HG02943 (cell line): ENCODE measurements at regions not wholly inside any gene's neighbourhood (a gene's known extent, or its start where the extent isn't known, plus 50 kb on each side); places are given as distances from the start of the nearest gene placed in this dataset.
"Not testable (repeated sequence)": the region's sequence is repeated elsewhere in the genome, so short reads cannot be mapped to it uniquely, and the experiment has no call there.

Source experiments
- ATAC-seq: cut with Tn5 transposase; IDR thresholded peaks from one replicate; pipeline ENCODE4 v1.9.1; 2021; ENCODE audit warnings: mild to moderate bottlenecking, low read depth, moderate library complexity; ENCODE audit not compliant: unreplicated experiment

GRCh38 chr18:24613896-24614640 is 153.6 kb downstream of the HRH4 start:
- ATAC-seq: no peak

DNA sequence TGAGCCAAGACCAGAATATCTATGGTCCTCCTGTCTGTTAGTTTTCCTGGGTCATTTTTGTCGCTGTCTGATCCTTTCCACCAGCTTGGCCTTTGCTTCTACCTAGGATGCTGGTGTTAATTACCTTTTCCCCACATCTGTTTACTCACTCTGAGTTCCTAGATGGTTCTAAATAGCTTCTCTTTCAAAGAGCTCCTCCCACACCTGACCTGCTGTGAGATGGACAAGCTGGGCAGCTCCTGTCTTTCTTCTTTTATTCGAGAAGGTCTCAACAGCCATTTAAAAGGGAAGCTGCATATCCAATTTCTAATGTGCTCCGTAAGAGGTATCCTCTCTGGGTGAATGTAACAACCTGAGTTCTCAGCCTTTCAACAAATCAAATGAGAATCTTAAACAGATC is 156.2 kb downstream of the HRH4 start:
- no peak for ATAC-seq

DNA sequence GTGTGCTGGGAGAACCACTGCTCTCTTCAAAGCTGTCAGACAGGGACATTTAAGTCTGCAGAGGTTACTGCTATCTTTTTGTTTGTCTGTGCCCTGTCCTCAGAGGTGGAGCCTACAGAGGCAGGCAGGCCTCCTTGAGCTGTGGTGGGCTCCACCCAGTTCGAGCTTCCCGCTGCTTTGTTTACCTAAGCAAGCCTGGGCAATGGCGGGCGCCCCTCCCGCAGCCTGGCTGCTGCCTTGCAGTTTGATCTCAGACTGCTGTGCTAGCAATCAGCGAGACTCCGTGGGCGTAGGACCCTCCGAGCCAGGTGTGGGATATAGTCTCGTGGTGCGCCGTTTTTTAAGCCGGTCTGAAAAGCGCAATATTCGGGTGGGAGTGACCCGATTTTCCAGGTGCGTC is 164.0 kb downstream of the HRH4 start:
- not testable (repeated sequence) for ATAC-seq

DNA sequence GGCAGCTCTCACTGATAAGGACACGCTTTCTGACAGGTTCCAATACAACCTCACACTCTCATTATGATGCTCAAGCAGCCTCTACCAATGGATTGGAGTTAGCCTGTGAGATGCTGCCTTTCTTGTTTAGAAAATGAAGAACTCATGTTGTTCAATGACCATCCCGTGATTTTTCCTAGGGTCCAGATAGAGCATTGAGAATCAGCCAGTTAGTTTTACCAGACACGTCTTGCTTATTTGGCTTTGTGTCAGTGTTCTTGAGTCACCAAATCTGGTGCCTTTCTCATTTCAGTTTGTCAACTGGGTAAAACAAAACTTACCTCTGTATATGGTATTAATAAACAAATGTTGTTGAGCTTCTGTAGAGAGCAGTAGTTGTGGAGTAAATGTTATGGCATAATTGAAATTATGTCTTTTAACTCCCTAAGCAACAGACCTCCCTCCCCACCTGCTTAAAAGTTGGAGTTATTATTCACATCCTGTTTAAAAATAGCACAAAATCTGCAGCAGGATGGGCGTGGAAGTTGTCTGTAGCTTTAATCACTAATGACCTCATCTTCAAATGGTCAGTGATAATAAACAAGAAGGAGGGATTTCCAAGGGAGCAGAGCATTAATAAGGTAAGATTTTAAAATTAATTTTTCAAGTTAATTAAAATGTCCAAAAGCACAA is 167.3 kb downstream of the HRH4 start:
- no peak for ATAC-seq

GRCh38 chr18:24628326-24628725 is 167.9 kb downstream of the HRH4 start:
- ATAC-seq: no peak

DNA sequence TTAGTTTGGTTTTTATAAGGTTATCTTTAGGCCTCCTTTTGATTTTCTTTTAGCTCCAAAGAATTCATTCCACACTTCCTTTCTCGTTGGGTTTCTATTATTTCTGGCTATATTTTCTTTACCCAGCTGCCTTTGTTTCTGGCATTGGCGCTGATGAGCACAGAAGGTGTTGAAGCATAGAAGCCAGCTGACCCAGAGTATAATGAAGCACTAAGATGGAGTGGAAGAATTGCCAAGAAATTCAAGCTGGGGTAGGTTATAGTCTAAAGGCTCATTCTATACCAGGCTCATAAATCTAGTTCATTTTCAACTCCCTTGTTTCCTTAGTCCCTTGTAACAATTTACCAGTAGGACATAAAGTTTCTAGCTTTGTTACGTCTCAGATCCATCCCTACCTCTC is 169.5 kb downstream of the HRH4 start:
- no peak for ATAC-seq

DNA sequence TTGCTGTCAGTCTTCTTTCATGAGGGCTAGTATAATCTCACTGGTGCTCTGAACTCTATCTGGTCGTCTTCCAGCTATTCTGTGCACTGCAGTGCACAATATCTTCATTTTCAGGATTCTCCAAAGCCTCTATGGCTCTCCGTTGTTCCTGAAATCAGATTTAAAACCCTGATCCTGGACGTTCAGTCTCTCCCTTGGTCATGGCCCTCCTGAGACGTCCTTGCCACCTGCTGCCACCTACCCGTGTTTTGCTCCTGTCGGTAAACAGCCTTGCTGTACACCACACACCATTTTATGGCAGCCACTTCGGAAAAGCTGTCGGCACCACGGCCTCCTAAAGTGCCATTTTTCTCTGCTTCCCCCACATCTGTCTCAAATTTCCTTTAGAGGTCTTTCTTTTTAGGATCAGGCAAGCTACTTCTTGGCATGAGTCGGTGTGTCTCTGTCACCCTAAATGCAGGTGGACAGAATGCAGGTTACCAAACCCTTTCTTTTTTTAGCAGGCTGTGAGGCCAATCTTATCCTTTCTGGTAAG is 170.0 kb downstream of the HRH4 start:
- no peak for ATAC-seq

DNA sequence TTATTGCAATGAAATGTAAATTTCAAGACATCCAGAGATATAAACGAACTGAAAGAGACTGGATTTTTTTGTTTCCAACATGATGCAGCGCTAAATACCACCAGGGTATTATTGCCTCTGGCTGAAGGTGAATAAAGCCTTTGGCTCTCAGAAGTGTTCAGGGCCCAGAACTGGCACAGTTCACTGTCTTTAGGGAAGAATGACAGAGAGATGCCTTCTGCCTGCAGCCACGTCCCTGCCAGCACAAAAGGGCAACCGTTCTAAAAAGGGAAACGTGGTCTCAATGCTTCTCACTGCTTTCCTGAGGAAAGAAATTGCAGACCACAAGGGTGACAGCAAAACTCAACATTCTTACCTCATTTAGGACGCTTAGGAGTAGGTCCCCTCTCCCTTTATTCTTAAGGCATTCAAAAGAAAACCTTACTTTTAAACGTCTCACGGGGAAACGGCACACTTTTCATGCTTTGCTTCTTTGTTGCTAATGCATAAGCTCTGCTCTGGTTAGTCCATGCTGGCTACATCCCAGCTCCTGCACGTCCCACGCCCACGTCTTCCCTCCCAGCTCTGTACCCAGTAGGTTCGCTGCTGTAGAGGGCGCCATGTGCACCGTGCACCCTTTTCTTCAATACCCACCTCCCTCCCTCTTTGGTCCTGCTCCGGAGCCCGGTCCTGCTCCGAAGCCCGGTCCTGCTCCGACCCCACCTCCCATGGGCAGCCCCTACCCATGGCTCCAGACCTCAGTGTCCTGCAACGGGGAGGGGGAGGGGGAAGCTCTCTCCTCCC is 171.0 kb downstream of the HRH4 start:
- ATAC-seq: no peak

DNA sequence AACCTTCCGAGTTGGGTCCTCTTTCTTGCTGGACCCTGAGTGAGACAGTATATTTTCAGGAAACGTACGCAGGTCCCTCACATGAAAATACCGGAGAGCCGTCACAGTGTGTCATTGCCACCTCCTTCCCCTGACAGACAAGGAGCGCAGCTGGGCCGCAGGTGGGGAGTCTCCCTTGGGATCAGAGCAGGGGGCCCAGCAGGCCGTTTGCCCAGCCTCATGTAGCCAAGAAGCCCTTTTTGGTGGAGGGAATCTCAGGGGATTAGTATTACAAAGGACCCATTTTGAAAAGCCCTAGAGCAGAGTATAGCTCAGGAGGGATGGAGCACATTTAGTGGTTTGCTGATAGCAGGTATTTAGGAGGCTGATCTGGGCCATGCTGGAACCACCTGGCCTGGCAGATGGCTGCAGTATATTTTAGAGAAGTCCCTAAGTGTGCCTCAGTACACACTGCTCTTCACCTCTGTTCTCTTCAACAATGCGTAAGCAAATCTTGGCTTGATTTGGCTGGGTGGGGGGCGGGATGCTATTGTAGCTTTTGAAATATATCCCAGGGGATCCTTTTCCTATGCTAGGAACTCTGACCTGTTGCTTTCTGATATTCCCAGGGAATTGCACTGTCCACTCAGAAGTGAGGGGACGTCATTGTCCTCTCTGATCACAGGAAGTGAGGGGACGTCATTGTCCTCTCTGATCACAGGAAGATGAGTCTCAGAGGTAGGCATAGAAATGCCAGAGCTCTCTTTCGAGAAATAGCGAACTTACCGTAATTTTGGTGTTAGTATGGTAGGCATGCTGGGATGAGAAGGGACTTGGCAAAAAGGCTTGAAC is 171.9 kb downstream of the HRH4 start:
- ATAC-seq: no peak

DNA sequence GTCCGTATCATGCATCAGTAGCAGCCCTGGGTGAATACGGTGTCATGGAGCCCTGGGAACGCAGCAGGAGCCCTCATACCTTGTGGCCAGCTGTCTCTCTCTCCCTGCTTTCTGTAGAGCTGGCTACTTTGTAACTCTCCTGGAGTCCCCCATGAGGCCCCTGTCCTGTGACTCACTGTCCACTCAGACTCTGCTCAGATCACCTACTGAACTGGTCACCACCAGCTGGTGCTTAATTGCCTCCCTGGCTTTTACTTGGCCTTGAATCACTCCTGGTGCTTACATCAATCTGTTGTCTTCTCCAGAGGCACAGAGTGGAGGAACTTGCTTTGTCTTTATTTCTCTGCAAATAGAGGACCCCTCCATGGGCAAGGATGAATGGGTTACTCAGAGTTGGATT is 172.7 kb downstream of the HRH4 start:
- ATAC-seq: no peak

GRCh38 chr18:24649571-24649970 is 189.1 kb downstream of the HRH4 start:
- no peak for ATAC-seq

GRCh38 chr18:24651434-24651833 is 191.0 kb downstream of the HRH4 start:
- ATAC-seq: no peak

GRCh38 chr18:24656050-24656449 is 195.6 kb downstream of the HRH4 start:
- no peak for ATAC-seq

DNA sequence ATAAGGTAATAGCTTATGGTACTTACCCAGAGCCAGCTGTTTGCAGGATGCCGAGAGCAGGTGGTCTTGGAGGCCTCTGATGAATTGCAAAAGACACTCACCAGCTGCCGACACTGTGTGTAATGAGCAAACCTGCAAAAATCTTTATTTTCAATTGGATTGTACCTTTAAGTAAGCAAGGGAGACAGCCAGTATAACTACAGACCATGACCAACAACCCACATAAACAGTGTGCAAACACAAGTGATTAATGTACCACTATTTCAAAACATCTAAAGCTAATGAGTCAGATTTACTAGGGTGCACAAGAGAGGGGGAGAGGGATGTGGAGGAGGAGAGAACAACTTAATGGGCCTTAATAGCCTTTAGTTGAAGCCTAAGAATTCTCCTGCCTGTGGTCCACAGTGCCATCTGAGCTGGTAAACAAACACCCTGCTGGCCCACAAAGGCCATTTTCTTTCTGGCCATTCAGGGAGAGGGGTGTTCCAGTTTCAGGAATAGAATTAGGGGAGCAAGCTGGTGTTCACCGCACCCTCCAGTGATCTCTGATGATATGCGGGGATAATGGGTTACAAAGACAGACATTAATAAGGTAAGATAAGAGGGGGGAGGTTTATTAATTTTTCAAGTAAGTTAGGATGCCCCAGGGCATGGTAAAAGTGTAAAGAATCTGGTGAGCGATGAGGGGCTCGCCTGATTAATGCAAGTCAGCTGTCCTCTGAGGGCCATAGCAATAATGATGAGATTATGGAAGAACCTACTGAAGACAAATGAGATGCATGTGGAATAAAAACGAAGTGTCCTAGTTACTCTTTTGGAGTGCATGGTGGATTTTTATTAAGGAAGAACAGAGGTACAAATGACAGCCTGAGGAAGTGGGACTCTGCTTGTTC is 196.4 kb downstream of the HRH4 start:
- no peak for ATAC-seq

DNA sequence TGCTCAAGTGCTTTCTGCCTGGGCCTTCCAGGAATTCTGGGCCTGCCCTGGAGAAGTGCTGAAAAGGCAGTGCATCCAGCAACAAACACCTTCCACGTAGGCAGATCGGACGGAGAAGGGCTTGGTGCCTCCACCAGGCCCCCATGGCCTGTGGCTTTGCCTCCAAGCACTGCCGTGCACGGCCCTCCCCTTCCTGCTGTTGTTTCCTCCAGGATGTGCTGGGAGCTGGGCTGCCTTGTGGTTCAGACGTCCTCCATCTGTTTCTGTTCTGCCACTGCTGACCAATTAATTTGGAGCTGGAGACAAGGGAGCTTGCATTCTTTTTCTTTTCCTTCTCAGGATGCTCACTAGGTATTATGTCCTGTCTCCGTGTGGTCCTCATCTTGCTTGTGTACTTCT is 197.0 kb downstream of the HRH4 start:
- ATAC-seq: no peak

- no peak for ATAC-seq
Observed at GRCh38 chr18:24658302-24658701, 197.9 kb downstream of the HRH4 start.

DNA sequence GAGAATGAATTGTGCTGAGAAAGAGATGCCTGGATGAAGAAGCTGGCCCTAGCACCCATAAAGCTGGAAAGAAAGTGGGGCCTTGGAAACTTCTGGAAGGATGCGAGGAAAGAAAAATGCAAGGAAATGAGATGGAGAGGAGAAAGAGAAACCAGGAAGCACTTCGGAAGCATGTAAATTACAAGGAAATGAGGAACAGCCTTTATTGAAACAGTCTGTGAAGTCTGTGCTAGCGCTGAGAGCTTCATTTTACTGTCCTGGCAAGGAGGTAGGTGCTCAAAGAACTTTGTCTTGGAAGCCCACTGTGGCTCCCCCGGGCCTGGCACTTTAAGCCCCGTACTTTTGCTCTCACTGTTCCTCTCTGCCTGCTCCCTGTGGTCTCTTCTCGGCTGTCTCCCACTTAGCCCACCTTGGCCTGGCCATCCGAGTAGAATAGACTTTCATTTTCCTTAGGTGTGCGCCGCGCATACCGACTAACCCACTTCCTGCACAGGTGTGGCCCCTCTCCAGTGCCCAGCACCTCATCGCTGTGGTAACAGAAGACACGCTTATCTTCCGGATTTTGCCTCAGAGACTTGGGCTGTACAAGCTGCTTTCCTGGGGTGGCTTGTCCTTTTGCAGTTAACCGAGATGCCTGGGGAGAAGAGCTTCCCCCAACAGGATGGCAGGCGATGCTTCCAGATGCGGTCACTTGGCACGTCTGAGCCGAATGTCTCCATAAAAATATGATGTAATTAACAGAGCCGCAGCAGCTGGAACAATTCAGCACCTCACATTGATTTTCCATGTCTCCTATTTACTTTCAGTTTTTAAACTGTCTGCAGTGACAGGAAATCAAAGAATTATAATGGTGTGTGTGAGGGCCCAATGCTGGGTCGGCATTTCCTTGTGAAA is 199.6 kb downstream of the HRH4 start:
- ATAC-seq: peak; percentile 86

GRCh38 chr18:24660956-24661355 is 200.5 kb downstream of the HRH4 start:
- no peak for ATAC-seq
